Osteocyte (in vitro differentiated cells): ENCODE measurements at regions not wholly inside any gene's neighbourhood (a gene's known extent, or its start where the extent isn't known, plus 50 kb on each side); places are given as distances from the start of the nearest gene placed in this dataset.

ENCODE experiments used
- DNase-seq: peaks from one replicate; pipeline ENCODE4 v3.0.0; 2021; ENCODE audit warnings: mixed read lengths; ENCODE audit not compliant: unreplicated experiment; ENCODE audit errors: extremely low spot score
- H3K27ac Mint-ChIP-seq: one replicate; pipeline ENCODE4 v1.8.0; 2021; ENCODE audit warnings: mild to moderate bottlenecking, mixed read lengths; ENCODE audit not compliant: unreplicated experiment
- H3K27me3 Mint-ChIP-seq: one replicate; pipeline ENCODE4 v1.8.0; 2021; ENCODE audit warnings: mixed read lengths; ENCODE audit not compliant: unreplicated experiment
- H3K36me3 Mint-ChIP-seq: one replicate; pipeline ENCODE4 v1.8.0; 2021; ENCODE audit warnings: mixed read lengths; ENCODE audit not compliant: unreplicated experiment
- H3K4me1 Mint-ChIP-seq: one replicate; pipeline ENCODE4 v1.8.0; 2021; ENCODE audit warnings: mixed read lengths; ENCODE audit not compliant: unreplicated experiment
- H3K4me3 Mint-ChIP-seq: one replicate; pipeline ENCODE4 v1.8.0; 2021; ENCODE audit warnings: mild to moderate bottlenecking, moderate library complexity, mixed read lengths; ENCODE audit not compliant: unreplicated experiment
- H3K9me3 Mint-ChIP-seq: one replicate; pipeline ENCODE4 v1.8.0; 2021; ENCODE audit warnings: mixed read lengths; ENCODE audit not compliant: unreplicated experiment
- CTCF ChIP-seq: fragments of 200-600 bp; sonication (generic); IDR thresholded peaks from 2 replicates; pipeline ENCODE4 v1.5.0; 2021; ENCODE audit warnings: antibody characterized with exemption, mild to moderate bottlenecking, moderate library complexity

GRCh38 chr4:42747971-42748370, 91.1 kb upstream of the ATP8A1 start:
- DNase-seq = no peak
- Mint-ChIP-seq H3K4me1 (no peaks in the 10 kb centered on the region), H3K4me3 (no peak overlapping the region), H3K9me3 (no peaks in the 10 kb centered on the region), H3K36me3 (no peaks in the 10 kb centered on the region), H3K27me3 (peaks cover 3% of the 10 kb centered on the region), H3K27ac (no peak overlapping the region)
- no peak for TF ChIP-seq CTCF

GRCh38 chr4:42736527-42737195, 79.8 kb upstream of the ATP8A1 start:
- Mint-ChIP-seq H3K4me1 (no peaks in the 10 kb centered on the region), H3K27me3 (no peaks in the 10 kb centered on the region), H3K27ac (no peak overlapping the region), H3K36me3 (no peaks in the 10 kb centered on the region), H3K9me3 (peaks cover 9% of the 10 kb centered on the region), H3K4me3 (no peak overlapping the region)
- no peak for DNase-seq
- TF ChIP-seq CTCF = no peak

GRCh38 chr4:42733380-42733779, 76.5 kb upstream of the ATP8A1 start:
- no peak for DNase-seq
- H3K4me3 Mint-ChIP-seq = no peak overlapping the region
- no peaks in the 10 kb centered on the region for H3K9me3 Mint-ChIP-seq
- no peaks in the 10 kb centered on the region for H3K4me1 Mint-ChIP-seq
- H3K36me3 Mint-ChIP-seq = no peaks in the 10 kb centered on the region
- no peak overlapping the region for H3K27ac Mint-ChIP-seq
- no peak for TF ChIP-seq CTCF
- H3K27me3 Mint-ChIP-seq = no peaks in the 10 kb centered on the region

- H3K9me3 Mint-ChIP-seq = no peaks in the 10 kb centered on the region
- no peak for TF ChIP-seq CTCF
- H3K27me3 Mint-ChIP-seq = no peaks in the 10 kb centered on the region
- H3K36me3 Mint-ChIP-seq = no peaks in the 10 kb centered on the region
- no peak overlapping the region for H3K27ac Mint-ChIP-seq
- H3K4me3 Mint-ChIP-seq = no peak overlapping the region
- DNase-seq = no peak
- no peaks in the 10 kb centered on the region for H3K4me1 Mint-ChIP-seq
Observed at GRCh38 chr4:42732776-42733175, 75.9 kb upstream of the ATP8A1 start.

GRCh38 chr4:42729505-42730237, 72.8 kb upstream of the ATP8A1 start:
- no peak overlapping the region for H3K27ac Mint-ChIP-seq
- no peak overlapping the region for H3K4me3 Mint-ChIP-seq
- no peaks in the 10 kb centered on the region for H3K36me3 Mint-ChIP-seq
- no peak for TF ChIP-seq CTCF
- H3K27me3 Mint-ChIP-seq = no peaks in the 10 kb centered on the region
- H3K4me1 Mint-ChIP-seq = no peaks in the 10 kb centered on the region
- H3K9me3 Mint-ChIP-seq = no peaks in the 10 kb centered on the region
- DNase-seq = no peak
